IPS DF 19.7 (cell line): ENCODE measurements at regions not wholly inside any gene's neighbourhood (a gene's known extent, or its start where the extent isn't known, plus 50 kb on each side); places are given as distances from the start of the nearest gene placed in this dataset.
"Not testable (repeated sequence)": the region's sequence is repeated elsewhere in the genome, so short reads cannot be mapped to it uniquely, and the experiment has no call there.

ENCODE experiments used
- DNase-seq: peaks from one replicate; pipeline ENCODE4 v3.0.0-alpha.2; 2013; ENCODE audit warnings: low read depth, low spot score

GRCh38 chr1:38512024-38512767 lies 347.4 kb downstream of the RRAGC start:
- DNase-seq, result no peak

- DNase-seq, result no peak
These were observed 351.3 kb downstream of the RRAGC start for GRCh38 chr1:38508232-38508631.

- no peak for DNase-seq
These were observed 352.0 kb downstream of the RRAGC start for GRCh38 chr1:38507563-38507962.

- DNase-seq, result no peak
These were observed 353.6 kb downstream of the RRAGC start for GRCh38 chr1:38505944-38506343.

- DNase-seq, result no peak
These were observed 356.8 kb downstream of the RRAGC start for GRCh38 chr1:38502758-38503157.

GRCh38 chr1:38500891-38501290 lies 358.7 kb downstream of the RRAGC start:
- no peak for DNase-seq

GRCh38 chr1:38500352-38500751 lies 359.2 kb downstream of the RRAGC start:
- DNase-seq, result no peak

- no peak for DNase-seq
These were observed 360.9 kb downstream of the RRAGC start for GRCh38 chr1:38498686-38499085.

GRCh38 chr1:38497921-38498656 lies 361.5 kb downstream of the RRAGC start:
- no peak for DNase-seq

GRCh38 chr1:38493306-38493705 lies 366.3 kb downstream of the RRAGC start:
- DNase-seq, result not testable (repeated sequence)

- peak; percentile 96 for DNase-seq
These were observed 369.7 kb downstream of the RRAGC start for GRCh38 chr1:38489844-38490270.

- no peak for DNase-seq
These were observed 371.2 kb downstream of the RRAGC start for GRCh38 chr1:38488162-38488898.

- DNase-seq, result no peak
These were observed 372.2 kb downstream of the RRAGC start for GRCh38 chr1:38487396-38487795.

- no peak for DNase-seq
These were observed 373.5 kb downstream of the RRAGC start for GRCh38 chr1:38486085-38486484.

- no peak for DNase-seq
These were observed 377.4 kb downstream of the RRAGC start for GRCh38 chr1:38481871-38482826.

GRCh38 chr1:38479662-38480061 lies 379.9 kb downstream of the RRAGC start:
- DNase-seq, result not testable (repeated sequence)

GRCh38 chr1:38477811-38478210 lies 381.8 kb downstream of the RRAGC start:
- no peak for DNase-seq

- DNase-seq, result no peak
These were observed 382.8 kb downstream of the RRAGC start for GRCh38 chr1:38476850-38477178.

GRCh38 chr1:38476111-38476849 lies 383.3 kb downstream of the RRAGC start:
- DNase-seq, result no peak

GRCh38 chr1:38475624-38476005 lies 384.0 kb downstream of the RRAGC start:
- DNase-seq, result no peak
